ENCODE measurements at regions not wholly inside any gene's neighbourhood (a gene's known extent, or its start where the extent isn't known, plus 50 kb on each side); places are given as distances from the start of the nearest gene placed in this dataset.
"Not testable (repeated sequence)": the region's sequence is repeated elsewhere in the genome, so short reads cannot be mapped to it uniquely, and the experiment has no call there.

DNA sequence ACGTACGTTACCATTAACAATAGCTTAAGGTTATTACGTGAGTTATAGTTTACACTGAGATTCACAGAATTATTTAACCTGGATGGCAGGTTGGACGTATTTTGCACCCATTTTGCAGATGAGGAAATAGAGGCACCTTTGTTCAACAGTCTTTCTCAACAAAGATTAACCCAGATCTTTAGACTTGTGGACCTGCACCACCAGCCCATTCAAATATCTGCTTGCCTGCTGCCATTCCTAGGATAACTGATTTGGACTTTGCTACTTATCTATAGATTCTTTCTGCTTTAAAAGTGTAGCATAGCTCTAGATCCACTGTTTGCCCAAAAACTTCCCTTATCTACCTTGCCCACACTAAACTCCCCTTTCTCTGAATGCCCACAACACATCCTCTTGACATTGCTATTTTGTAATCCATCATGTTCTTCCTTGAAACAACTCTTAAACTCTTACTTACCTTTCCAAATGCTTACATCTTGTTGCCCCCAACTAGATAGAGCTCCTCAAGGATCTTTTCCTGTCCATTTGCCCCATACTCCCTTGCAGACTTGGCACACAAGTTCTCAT lies 56.4 kb upstream of the TNFAIP3 start:
- no peaks in the 10 kb centered on the region for H3K9me3 ChIP-seq
- no peaks in the 10 kb centered on the region for H3K27me3 ChIP-seq
- peak overlapping the region; percentile 37 to 73 (median 60) for H3K27ac ChIP-seq
- no peaks in the 10 kb centered on the region for H3K36me3 ChIP-seq
- TF ChIP-seq POLR2AphosphoS5 (IDR thresholded peaks at IDR 0.05) = no peak
- TF ChIP-seq EP300 (IDR thresholded peaks at IDR 0.05) = no peak
- TF ChIP-seq, protein P1, sequence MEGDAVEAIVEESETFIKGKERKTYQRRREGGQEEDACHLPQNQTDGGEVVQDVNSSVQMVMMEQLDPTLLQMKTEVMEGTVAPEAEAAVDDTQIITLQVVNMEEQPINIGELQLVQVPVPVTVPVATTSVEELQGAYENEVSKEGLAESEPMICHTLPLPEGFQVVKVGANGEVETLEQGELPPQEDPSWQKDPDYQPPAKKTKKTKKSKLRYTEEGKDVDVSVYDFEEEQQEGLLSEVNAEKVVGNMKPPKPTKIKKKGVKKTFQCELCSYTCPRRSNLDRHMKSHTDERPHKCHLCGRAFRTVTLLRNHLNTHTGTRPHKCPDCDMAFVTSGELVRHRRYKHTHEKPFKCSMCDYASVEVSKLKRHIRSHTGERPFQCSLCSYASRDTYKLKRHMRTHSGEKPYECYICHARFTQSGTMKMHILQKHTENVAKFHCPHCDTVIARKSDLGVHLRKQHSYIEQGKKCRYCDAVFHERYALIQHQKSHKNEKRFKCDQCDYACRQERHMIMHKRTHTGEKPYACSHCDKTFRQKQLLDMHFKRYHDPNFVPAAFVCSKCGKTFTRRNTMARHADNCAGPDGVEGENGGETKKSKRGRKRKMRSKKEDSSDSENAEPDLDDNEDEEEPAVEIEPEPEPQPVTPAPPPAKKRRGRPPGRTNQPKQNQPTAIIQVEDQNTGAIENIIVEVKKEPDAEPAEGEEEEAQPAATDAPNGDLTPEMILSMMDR (IDR thresholded peaks at IDR 0.05) = no peak
- no peak for TF ChIP-seq POLR2A (IDR thresholded peaks at IDR 0.05)
- peaks cover 7 to 20% (median 12%) of the 10 kb centered on the region in 4 donors for H3K4me1 ChIP-seq
- DNase-seq = no peak
- no peak overlapping the region for H3K4me3 ChIP-seq
- no peak for ATAC-seq (ENCODE audit: low FRiP score in 2 of 2)
- WGBS, 2 donors = 96 to 98% methylated on average over 4 of the region's 4 CpGs

DNA sequence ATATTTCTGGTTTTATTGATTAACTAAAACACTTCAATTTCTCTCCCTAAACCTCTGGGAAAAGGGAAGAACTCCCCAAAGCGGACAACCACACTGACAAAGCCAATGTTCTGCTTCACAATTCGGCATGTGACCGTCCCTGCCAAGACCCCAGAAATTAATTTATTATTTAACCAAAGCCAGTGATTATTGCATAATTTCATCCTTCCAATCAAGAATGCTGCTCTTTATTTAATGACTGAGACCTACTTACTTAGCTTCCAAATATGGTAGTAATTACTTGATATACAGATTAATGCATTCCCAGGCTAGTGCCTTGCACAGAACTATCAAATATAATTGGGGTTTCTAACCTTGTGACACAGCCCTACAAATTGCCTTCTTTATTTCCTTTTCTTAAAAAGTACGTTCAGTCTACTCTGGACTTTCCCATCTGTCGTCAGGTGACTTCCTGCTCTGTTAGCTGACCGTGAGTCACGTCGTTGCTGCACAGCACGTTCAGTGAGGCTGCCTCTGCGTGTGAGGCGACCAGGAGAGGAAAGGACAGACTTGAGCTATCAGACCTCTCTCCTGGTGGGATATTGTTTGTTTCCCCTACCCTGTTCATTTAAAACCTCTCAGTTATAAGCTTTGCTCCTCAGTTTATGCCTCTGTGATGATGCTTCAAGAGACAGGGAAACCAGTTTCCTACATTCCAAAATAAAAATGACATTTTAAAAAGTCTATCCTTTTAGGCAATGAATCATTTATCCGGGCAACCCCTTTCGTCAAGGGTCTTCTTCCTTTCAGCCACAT lies 55.7 kb upstream of the TNFAIP3 start:
- Histone ChIP-seq H3K27ac (peak overlapping the region; percentile 48 to 74 (median 72)), H3K4me1 (peaks cover 7 to 20% (median 14%) of the 10 kb centered on the region in 4 donors), H3K4me3 (peak overlapping the region in 1 of 4 donors; percentile 11), H3K9me3 (no peaks in the 10 kb centered on the region), H3K36me3 (no peaks in the 10 kb centered on the region), H3K27me3 (no peaks in the 10 kb centered on the region)
- DNase-seq (peak in 1 of 2 donors; percentile 97), ATAC-seq (ENCODE audit: low FRiP score in 2 of 2) (peak; percentile 93)
- 25 to 26% methylated on average over 13 of the region's 13 CpGs for WGBS, 2 donors
- TF ChIP-seq EP300 (IDR thresholded peaks at IDR 0.05) (peak in 3 of 4 donors; percentile 87 to 99 (median 91)), POLR2A (IDR thresholded peaks at IDR 0.05) (peak in 1 of 4 donors; percentile 68), POLR2AphosphoS5 (IDR thresholded peaks at IDR 0.05) (peak; percentile 95 to 96)
- TF ChIP-seq, protein P1 (IDR thresholded peaks at IDR 0.05) = no peak

DNA sequence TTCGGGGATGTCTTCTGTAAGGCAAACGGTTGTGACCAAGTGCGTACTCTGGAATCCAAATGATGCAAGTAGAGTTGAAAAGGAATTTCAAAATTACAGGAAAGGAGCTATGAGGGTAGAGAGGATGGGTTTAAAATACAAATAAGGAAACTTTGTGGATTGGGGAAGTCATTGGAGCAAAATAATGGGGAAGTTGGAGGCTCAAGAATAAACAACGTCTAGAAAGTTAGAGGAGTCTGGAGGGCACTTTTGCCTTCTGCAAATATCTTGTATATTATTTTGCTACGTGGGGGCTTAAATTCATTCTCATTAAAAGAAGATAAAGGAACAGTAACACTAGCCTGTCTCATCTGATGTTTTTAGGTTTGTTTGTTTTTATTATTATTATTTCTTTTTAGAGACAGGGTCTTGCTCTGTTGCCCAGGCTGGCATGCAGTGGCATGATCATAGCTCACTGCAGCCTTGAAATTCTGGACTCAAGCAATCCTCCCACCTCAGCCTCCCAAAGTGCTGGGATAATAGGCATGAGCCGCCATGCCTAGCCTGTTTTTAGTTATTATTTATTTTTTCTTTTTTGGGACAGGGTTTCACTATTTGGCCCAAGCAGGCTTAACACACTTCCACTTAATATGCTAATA lies 55.0 kb upstream of the TNFAIP3 start:
- ATAC-seq (ENCODE audit: low FRiP score in 2 of 2) = peak in 1 of 2 donors; percentile 65
- no peak overlapping the region for H3K4me3 ChIP-seq
- no peaks in the 10 kb centered on the region for H3K36me3 ChIP-seq
- H3K9me3 ChIP-seq = no peaks in the 10 kb centered on the region
- WGBS, 2 donors = 43 to 58% methylated on average over 6 of the region's 6 CpGs
- peak overlapping the region; percentile 48 to 74 (median 72) for H3K27ac ChIP-seq
- DNase-seq = no peak
- peaks cover 7 to 20% (median 14%) of the 10 kb centered on the region in 4 donors for H3K4me1 ChIP-seq
- TF ChIP-seq, protein P1 (IDR thresholded peaks at IDR 0.05) = no peak
- no peak for TF ChIP-seq EP300 (IDR thresholded peaks at IDR 0.05)
- TF ChIP-seq POLR2A (IDR thresholded peaks at IDR 0.05) = no peak
- TF ChIP-seq POLR2AphosphoS5 (IDR thresholded peaks at IDR 0.05) = no peak
- H3K27me3 ChIP-seq = no peaks in the 10 kb centered on the region

DNA sequence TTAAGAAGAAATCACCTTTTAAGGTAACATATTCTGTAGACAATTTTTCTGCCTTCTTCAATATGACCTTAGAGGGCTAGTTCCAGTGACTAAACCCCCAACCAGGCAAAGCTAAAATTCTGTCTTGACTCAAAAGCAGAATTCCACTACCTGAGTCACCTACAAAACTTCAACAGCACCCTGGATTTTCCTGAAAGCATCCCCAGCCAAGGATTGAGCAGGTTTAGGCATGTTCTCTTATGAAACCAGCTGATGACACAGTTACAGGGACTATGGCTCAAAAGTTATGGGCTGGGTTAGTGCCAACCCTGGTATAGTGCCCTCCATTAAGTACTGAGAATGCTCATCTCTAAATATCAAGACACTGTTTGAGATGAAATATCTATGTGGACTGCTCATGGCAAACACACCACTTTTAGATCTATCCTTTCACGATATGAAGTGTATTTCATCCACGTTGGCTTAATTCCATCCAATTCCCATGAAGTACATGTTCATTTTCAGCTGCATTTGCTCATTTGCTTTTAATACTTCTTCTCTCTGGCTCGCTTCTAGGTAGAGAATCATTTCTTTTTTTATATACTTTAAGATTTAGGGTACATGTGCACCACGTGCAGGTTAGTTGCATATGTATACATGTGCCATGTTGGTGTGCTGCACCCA lies 53.6 kb upstream of the TNFAIP3 start:
- H3K4me1 ChIP-seq = peaks cover 7 to 20% (median 14%) of the 10 kb centered on the region in 4 donors
- TF ChIP-seq EP300 (IDR thresholded peaks at IDR 0.05) (no peak), POLR2AphosphoS5 (IDR thresholded peaks at IDR 0.05) (no peak), POLR2A (IDR thresholded peaks at IDR 0.05) (no peak)
- TF ChIP-seq, protein P1 (IDR thresholded peaks at IDR 0.05) = no peak
- ATAC-seq (ENCODE audit: low FRiP score in 2 of 2) = no peak
- no peak overlapping the region for H3K4me3 ChIP-seq
- H3K9me3 ChIP-seq = no peaks in the 10 kb centered on the region
- no peak overlapping the region for H3K27ac ChIP-seq
- DNase-seq = no peak
- no peaks in the 10 kb centered on the region for H3K27me3 ChIP-seq
- 96 to 97% methylated on average over 4 of the region's 4 CpGs for WGBS, 2 donors
- no peaks in the 10 kb centered on the region for H3K36me3 ChIP-seq

DNA sequence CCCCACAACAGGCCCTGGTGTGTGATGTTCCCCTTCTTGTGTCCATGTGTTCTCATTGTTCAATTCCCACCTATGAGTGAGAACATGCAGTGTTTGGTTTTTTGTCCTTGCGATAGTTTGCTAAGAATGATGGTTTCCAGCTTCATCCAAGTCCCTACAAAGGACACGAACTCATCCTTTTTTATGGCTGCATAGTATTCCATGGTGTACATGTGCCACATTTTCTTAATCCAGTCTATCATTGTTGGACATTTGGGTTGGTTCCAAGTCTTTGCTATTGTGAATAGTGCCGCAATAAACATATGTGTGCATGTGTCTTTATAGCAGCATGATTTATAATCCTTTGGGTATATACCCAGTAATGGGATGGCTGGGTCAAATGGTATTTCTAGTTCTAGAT lies 53.0 kb upstream of the TNFAIP3 start:
- ATAC-seq (ENCODE audit: low FRiP score in 2 of 2); H3K27me3 ChIP-seq; H3K4me3 ChIP-seq; H3K9me3 ChIP-seq; DNase-seq; H3K36me3 ChIP-seq; H3K27ac ChIP-seq: not testable (repeated sequence)
- H3K4me1 ChIP-seq = peaks cover 7 to 20% (median 14%) of the 10 kb centered on the region in 4 donors
- WGBS, 2 donors = 90 to 100% methylated on average over 2 to 3 of the region's 3 CpGs

Data from upper lobe of left lung (tissue), 6 donors.